Activated T-cell treated with anti-CD3 and anti-CD28 coated beads for 4 hours (primary cell): ENCODE measurements at regions not wholly inside any gene's neighbourhood (a gene's known extent, or its start where the extent isn't known, plus 50 kb on each side); places are given as distances from the start of the nearest gene placed in this dataset.
"Not testable (repeated sequence)": the region's sequence is repeated elsewhere in the genome, so short reads cannot be mapped to it uniquely, and the experiment has no call there.

ENCODE experiments used
- DNase-seq: peaks from one replicate; pipeline ENCODE4 v3.0.0-alpha.2; 2020

DNA sequence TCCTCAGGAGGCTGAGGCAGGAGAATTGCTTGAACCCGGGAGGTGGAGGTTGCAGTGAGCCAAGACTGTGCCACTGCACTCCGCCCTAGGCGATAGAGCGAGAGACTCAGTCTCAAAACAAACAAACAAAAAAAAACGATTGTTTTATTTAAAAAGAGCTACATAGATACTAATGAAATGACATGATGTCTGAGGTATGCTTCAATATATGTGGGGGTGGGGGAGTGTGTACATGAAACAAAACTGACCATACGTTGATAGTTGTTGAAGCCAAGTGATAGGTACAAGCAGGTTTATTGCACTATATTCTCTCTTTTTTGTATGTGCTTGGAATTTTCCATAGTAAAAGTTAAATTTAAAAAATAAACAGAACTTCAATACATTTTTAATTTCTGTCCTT, 240.1 kb downstream of the TFAP2A start:
- DNase-seq, result no peak

DNA sequence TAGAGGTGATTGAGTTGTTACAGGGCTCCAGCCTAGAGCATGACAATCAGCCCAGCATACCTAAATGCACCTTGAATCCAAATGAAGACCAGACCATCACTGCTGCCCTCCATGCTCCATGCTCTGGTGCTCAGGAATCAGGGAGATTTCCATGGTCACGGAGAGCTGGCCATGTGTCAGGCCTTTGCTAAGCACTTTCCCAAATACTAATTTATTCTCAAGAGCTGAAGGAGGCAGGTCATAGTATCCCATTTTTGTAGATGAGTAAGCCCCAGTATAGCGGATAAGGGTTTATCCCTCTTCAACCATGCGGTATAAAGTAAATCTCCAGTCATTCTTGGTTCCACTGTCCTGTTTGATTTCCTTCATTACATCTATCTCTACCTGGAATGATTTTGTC, 240.8 kb downstream of the TFAP2A start:
- DNase-seq, result no peak

DNA sequence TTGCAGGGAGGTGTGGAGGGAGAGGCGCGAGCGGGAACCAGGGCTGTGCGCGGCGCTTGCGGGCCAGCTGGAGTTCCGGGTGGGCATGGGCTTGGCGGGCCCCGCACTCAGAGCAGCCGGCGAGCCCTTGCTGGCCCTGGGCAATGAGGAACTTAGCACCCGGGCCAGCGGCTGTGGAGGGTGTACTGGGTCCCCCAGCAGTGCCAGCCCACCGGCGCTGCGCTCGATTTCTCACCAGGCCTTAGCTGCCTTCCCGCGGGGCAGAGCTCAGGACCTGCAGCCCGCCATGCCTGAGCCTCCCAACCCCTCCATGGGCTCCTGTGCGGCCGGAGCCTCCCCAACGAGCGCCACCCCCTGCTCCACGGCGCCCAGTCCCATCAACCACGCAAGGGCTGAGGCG, 243.2 kb downstream of the TFAP2A start:
- not testable (repeated sequence) for DNase-seq

DNA sequence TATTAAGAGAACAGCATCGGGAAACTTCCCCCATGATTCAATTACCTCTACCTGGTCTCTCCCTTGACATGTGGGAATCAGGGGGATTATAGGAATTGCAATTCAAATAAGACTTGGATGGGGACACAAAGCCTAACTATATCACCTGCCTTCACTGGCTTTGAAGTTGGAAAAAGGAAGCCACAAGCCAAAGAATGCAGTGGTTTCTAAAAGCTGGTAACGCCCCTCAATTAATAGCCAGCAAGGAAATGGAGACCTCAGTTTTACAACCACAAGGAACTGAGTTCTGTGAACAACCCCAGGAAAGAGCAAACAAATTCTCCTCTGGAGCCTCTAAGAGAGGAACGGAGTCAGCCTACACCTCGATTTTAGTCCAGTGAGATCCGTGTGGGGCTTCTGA, 244.1 kb downstream of the TFAP2A start:
- DNase-seq, result no peak

DNA sequence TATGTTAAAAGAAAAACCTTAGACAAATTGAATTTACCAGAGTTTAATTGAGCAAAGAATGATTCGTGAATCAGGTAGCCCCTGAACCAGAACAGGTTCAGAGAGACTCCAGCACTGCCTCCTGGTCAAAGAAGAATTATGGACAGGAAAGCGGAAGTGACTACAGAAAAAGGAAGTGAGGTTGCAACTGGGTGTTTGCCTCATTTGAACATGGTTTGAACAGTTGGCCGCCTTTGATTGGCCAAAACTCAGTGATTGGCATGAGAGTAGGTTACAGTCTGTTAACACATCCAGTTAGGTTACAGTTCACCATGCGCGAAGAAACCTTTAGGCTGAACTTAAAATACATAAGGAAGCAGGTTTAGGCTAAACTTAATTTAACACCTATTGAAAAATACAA, 248.8 kb downstream of the TFAP2A start:
- DNase-seq, result no peak

DNA sequence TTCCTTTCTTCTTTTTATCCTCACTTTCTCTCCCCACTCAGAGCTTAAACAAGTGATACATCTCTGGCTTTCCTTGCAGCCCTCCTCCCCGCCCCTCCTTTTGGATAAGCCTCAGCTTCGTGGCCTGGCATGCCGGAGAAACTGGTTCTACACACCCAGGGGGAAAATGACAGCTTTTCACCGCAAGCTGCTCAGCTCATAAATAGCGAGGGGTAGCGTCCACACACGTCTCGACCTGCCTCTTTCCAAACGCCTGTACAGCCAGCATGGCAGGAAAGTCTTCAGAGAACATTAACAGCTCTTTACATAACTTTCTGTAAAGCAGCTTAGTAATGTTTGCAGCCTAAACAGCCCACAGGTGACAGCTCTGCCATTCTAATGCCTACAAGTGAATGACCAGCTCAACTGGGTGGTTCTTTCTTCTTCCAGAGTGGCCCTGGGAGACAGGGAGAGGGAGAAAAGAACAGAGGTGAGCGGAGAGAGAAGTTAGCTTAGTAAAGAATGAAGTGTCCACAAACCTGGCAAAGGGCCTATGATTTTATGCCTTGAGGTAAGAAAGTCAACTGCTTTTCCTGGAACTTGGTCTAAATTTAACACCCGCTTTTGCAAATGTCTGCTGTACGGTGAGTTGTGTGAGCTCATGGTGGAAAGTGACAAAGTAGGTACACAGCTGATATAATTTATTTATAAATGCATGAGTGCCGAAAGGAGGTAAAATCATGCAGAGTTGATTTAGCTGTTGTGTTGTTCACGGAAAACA, 251.5 kb downstream of the TFAP2A start:
- DNase-seq, result no peak

DNA sequence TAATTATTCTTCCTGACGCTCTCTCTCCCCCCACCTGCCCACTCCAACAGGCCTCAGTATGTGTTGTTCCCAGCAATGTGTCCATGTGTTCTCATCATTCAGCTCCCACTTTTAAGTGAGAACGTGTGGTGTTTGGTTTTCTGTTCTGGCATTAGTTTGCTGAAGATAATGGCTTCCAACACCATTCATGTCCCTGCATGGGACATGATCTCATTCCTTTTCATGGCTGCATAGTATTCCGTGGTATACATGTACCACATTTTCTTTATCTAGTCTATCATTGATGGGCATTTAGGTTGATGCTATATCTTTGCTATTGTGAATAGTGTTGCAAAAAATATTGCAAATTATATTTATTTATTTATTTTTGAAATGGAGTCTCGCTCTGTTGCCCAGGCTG, 258.0 kb downstream of the TFAP2A start:
- DNase-seq, result no peak

DNA sequence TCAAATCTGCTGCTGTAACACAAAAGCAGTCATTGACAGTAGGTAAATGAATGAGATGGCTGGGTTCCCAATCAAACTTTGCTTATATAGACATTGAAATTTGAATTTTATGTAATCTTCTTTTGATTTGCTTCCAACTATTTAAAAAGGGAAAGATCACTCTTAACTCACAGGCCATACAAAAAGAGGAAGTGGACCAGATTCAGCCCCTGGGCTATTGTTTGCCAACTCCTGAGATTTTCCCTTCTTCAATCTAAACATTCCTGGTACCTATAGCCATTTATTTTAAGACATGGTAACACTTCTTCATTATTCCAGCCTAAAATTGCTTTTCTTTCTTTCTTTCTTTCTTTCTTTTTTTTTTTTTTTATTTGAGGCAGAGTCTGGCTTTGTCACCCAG, 260.6 kb downstream of the TFAP2A start:
- DNase-seq, result no peak

DNA sequence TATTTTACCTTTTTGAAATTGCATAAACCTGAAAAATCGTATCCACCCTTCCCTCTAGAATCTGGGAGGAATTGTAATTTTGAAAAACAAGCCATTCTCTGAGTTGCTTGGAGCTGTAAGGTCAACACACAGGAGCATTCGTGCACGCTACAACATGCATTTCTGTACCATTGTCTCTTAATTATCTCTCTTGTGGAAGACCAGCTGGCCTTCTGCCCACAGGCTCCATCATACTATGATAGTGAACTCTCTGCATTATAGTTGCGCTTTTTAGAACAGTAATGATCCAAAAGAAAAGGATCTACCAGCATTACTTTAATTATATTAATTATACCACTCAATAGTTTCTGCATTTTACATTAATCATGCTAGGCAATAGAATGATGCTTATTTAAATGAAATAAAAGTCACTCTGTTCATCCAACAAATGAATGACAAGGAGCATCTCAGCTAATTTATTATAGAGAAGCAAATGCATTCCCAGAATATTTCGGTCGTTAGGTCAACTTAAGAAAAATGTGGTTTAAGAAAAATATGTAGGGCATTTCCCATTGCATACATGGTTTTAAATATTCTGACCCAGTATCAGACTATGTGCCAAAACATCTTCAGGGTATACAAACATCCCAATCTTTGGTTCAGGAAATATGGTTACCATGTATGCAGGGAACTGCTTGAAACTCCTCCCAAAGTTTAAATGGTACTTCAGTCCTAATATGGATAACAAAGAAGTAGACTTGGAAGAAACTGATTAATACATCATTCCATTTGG, 263.5 kb downstream of the TFAP2A start:
- no peak for DNase-seq

DNA sequence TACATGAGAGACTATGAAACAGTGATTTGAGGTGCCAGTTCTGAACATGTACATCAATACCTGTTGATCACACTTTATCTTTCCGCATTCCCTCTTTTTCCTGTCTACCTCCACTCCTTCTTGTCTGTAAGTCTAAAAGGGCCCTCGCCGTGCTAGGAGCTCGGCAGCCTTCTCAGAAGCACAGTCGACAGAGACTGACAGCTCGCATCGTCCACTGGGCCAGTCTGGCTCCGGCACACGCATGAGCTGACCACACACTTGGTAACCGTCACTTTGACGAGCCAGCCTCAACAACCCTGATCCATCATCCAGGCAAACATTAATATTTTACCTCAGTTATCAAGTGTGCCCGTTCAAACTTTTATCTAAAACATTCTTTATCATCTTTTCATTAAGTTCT, 265.3 kb downstream of the TFAP2A start:
- no peak for DNase-seq

DNA sequence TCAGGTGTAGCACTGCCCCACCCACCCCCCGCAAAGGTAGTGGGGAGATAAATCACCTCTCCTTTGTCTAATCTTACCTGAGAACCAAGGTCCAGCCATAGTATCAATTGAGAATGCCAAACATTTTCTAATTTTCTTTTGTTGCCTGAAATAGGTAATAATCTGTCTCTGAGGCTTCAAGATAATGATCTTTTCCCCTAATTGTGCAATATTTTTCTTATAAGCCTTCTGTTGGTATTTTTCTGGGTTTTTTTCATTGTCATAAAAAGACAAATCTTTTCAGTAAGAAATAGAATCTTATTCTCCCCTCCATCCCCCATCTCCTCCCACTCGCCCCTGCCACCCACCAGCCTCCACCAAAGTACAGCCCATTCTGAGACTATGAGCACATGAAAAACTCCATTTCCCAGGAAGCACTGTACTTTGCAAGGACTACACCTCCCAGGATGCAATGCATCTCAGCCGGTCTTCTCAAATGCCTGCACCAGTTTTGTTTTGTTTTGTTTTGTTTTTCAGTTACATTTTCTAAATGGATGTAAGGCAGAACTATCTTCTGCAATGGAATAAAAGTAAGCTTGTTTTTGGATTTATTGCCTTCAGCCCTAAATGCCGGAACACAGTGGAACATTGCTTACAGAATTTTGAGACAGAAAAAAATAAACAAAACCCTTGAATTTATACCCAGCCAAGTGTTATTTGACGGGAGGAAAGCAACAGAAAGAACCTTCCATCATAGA, 268.0 kb downstream of the TFAP2A start:
- DNase-seq, result no peak

DNA sequence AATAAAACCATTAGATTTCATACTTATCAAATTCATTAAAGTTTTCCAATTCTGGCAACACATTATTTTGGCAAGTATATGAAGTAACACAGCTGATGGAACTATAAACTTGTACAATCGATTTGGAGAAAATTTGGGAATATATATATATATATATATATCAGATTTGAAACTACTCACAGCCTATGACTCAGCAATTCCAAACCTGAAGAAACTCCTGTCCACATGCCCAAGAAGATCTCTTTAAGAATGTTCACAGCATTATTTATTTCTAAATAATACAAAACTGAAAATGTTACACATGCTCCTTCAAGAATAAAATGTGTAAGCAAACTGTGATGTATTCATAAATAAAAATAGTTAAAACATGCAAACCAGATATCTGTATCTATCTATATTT, 270.1 kb downstream of the TFAP2A start:
- DNase-seq, result no peak

DNA sequence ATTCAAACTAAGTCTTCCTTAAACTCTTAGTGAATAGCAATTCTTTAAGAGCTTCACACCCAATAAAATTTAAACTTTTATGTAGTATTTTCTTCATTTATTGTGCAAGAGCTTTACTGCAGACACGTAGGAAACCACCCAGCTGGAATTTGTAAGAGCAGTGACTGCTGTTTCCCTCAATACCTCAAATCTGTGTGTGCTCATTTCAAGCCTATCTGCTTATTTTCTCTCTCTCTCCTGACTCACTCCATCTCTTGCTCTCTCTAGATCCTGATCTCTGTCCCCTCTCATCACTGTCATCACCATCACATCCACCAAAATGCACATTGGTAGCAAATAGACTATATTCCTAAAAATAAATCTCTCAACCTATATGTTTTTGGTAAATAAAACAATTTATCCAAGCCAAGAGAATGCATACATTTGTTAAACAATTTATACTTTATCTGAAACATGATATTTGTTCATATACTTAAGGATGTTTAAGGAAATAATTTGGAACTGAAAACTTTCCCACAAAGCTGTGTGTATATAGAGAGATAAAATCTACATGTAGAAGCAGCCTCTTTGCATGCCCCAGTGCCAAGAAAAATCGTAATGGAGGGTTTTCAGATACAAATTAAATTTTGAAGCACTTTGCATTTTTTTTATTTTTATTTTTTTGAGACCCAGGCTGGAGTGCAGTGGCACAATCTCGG, 273.0 kb downstream of the TFAP2A start:
- DNase-seq, result no peak

DNA sequence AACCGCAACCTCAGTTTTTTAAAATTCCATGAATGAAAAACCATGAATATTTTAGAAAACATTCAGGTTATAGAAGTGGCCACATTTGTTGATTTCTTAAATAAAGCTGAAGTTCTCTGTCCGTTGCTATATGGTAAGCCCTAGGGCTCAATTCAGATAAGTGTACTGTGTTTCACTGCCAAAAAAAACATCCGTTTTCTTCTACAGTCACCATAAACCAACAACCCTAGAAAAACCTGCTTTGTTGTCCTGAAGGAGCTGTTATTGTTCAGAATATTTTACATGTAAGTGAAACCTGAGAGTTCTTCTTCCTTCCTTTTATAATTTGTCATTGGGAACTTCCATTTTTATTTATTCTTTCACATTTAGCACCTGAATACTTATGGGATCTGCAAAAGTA, 274.1 kb downstream of the TFAP2A start:
- DNase-seq, result no peak

DNA sequence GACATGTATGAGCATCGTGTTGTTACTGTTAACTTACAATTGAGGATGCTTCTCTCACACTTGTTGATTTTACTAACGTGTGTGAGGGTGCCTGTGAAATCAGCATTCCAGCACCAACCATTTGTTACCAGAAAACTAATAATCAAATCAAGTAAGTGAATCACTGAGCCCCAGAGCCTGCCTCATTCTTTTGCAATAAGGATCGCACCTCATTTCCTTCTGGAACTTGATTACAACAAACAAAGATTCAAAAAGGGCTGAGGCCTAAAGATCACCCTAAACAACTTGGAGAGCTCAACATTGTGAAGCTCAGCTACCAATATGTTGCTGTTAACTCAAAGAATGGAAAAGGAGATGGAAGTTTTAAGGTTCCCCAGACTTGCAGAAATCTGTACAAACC, 274.7 kb downstream of the TFAP2A start:
- DNase-seq, result no peak

DNA sequence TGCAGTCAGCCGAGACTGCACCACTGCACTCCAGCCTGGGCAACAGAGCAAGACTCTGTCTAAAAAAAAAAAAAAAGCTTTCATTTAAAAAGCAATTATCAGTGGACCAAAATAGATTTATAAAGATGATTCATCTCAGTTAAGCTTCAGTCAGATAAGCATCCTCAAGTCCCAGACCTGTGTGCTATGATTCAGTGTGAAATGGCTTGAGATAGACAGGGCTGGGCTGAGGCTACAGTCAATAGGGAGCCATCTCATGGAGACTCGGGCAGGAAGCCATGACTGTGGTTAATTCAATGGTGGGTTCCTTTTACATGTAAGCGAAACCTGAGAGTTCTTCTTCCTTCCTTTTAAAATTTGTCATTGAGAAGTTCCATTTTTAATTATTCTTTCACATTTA, 276.0 kb downstream of the TFAP2A start:
- no peak for DNase-seq

DNA sequence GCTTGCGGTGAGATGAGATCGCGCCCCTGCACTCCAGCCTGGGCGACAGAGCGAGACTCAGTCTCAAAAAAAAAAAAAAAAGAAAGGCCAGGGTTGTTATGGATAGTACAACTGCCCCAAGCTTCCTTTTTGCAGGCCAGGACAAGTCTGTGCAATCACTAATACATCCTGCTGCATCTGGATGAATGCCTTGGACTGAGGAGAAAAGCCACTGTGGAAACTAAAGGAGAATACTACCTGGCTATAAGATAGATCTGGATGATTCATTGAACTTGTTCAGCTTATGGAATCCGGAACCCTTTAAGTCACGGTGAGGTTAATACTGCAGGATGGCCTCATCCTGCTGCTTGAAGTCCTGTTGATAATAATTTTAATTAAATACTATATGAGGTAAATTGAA, 278.2 kb downstream of the TFAP2A start:
- no peak for DNase-seq

DNA sequence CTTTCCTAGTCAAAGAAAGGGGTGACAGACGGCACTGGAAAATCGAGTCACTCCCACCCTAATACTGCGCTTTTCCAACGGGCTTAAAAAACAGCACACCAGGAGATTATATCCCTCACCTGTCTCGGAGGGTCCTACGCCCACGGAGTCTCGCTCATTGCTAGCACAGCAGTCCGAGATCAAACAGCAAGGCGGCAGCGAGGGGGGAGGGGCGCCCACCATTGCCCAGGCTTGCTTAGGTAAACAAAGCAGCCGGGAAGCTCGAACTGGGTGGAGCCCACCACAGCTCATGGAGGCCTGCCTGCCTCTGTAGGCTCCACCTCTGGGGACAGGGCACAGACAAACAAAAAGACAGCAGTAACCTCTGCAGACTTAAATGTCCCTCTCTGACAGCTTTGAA, 280.7 kb downstream of the TFAP2A start:
- DNase-seq, result not testable (repeated sequence)

DNA sequence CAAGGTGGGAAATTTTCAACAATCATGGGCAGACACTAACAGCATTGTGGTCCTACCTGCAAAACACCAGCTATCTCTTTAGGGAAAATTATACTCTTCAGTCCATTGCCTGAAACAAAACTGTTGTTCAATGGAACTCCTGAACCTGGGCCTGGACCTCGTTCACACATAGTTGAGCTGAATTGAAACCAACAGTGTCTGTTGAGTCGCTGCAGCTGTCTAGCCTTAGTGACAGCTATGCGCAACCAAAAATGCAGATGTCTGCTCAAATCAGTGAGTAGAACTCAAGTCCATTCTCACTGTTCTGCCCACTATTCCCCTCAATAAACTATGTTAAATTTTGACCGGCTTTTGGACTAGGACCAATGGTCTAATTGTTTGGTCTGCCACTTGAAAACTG, 286.2 kb downstream of the TFAP2A start:
- DNase-seq, result no peak

DNA sequence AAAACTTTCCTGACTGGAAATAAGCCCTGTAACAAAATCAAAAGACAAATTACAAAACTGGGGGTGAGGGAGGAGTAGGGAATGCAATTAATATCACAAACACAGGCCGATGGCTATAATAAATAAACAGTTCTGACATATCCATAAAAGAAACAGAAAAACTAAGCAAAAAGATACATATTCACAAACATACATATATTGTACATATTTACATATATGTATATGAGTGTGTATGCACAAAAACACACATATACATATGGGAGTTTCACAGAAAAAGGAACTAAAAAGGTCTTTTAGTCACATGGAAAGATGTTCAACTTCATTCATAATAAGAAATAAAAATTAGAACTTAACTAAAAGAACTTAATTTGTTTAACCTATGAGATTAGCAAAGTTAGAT, 292.7 kb downstream of the TFAP2A start:
- DNase-seq, result no peak

DNA sequence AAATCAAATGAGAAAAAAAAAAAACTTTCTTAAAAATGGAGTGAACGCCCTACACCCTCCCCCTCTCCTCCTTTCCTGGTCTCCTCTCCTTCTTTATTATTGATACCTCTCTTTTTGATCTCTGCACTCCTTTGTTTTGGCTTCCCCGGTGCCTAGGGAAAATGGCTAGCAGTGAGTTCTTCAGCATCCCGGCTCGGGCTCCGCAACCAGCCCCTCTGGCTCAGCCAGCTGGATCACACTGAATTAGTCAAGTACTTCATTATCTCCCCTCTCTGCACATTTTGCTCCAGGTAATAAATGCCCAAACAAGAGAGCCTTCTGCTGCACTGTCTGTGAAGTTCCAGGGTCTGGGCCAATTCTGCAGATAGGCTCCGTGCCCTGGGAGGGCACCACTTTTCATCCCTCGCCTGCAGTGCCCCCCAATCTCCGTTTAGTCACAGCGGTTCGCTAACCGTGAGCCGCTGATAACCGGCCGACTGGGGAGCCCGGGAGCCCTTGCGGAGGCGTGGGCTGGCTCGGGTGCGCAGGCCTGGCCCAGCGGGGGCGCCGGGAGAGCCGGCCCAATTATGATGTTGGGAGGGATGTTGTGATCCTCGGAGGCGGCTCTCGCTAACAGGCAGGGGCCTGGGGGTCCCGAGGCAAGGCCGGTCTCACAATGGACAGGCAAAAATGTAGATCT, 301.9 kb downstream of the TFAP2A start:
- no peak for DNase-seq

DNA sequence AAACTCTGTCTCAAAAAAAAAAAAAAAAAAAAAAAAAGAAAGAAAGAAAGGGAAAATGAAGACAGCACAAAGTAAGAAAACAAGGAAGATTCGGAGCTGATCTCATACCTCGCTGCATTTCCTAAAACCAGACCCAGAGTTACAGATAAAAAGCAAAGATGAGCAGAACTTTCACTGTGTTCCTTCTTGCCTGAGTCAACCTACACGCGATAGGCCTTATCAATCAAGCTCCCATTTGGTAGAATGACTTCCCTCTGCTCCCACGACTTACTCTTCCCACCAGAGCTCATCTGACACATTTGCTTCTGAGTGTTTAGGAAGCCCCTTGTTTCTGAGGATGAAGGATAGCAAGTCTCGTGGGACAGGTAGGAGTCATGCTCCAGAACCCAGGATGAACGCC, 302.9 kb downstream of the TFAP2A start:
- DNase-seq, result no peak
